ENCODE measurements at regions not wholly inside any gene's neighbourhood (a gene's known extent, or its start where the extent isn't known, plus 50 kb on each side); places are given as distances from the start of the nearest gene placed in this dataset.
A peak's percentile ranks its signal among the peaks of the same experiment; 100 is the strongest.

DNA sequence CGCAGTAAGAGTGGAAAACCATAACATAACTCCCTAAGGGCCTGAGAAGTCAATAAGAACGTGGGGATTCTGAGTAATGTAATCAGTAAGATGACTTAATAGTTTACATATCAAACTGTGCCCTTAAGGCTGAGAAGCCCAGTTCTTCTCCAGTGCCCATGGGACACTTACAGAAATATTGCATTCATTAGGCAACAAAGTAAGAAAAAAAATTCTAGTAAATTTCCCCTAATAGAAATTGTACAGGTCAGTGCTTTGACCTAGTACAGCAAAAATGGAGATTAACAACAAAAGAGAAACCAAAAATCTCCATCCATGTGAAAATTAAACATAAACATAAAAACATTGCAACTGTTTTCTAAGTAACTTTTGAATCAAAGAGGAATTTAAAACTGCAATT is 139.8 kb upstream of the HS6ST1 start:
- no peaks in the 10 kb centered on the region for H3K4me1 ChIP-seq
- H3K36me3 ChIP-seq: no peaks in the 10 kb centered on the region
- H3K27me3 ChIP-seq (ENCODE audit: low read depth): no peaks in the 10 kb centered on the region
- DNase-seq: no peak
- H3K27ac ChIP-seq (replicated peaks): no peak overlapping the region
- intact Hi-C loops (cut with micrococcal nuclease): no loop called here
- peaks cover 13% of the 10 kb centered on the region for H3K9me3 ChIP-seq (replicated peaks)
- H3K4me3 ChIP-seq: no peak overlapping the region
- TF ChIP-seq, protein P1, sequence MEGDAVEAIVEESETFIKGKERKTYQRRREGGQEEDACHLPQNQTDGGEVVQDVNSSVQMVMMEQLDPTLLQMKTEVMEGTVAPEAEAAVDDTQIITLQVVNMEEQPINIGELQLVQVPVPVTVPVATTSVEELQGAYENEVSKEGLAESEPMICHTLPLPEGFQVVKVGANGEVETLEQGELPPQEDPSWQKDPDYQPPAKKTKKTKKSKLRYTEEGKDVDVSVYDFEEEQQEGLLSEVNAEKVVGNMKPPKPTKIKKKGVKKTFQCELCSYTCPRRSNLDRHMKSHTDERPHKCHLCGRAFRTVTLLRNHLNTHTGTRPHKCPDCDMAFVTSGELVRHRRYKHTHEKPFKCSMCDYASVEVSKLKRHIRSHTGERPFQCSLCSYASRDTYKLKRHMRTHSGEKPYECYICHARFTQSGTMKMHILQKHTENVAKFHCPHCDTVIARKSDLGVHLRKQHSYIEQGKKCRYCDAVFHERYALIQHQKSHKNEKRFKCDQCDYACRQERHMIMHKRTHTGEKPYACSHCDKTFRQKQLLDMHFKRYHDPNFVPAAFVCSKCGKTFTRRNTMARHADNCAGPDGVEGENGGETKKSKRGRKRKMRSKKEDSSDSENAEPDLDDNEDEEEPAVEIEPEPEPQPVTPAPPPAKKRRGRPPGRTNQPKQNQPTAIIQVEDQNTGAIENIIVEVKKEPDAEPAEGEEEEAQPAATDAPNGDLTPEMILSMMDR (IDR thresholded peaks at IDR 0.05; ENCODE audit: borderline replicate concordance): no peak

DNA sequence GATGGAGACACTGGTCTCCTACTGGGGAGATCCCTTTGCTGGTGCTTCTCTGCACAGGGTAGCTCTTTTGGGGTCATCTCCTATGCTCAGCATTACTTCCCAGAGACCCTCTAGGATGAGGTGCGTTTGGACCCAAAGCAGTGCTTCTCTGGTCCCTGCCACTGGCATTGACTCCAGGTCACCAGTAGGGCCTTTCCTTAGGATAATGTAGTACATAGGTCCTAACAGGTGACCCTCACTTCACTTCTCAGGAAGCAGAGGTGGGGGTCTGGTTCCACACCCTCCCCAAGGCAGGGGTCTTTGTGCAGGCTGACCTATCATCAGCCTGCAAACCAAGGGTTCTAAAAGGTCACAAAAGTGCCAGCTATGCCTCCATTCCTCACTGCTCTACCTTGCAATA is 145.8 kb upstream of the HS6ST1 start:
- H3K27ac ChIP-seq (replicated peaks): no peak overlapping the region

DNA sequence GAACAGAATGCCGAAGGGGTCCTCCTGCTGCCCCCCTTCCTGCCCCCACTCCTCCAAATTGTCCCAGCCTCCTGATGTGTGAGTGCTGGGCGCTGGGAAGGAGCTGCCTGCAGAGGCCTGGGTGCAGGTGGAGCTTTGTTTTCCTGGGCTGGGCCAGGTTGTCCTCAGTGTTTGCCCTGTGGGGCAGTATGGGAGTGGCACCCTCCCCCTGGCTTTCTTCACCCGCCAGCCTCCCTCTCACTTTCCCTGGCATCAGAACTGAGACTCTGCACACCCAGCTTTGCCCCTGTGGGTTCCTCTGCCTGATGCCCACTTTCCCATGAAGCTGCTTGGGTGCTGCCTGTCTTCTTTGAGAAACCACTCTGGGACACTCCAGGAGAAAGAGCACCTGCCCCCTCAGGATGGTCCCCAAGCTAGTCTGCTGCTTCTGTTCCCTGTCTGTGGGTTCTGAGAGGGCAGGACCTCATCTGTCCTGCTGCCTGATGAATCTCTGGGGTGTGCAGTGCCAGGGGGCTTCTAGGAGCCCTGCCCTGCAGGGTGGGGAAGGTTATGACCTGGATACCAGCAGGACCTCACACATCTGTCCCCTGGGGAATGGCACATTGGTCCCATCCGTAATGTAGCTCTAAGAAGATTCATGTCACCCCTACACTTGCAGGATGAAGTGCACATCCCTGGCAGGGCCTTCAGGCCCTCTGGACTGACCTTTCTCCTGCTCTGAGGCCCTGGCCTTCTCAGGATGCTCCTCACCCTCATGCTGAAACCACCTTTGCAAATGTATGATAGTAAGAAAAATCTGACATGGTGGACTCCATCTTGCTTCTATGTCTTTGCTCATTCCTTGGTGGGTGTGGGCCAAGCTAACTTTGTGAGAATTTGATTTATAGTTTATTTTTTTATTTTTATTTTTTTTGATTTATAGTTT is 146.8 kb upstream of the HS6ST1 start:
- H3K9me3 ChIP-seq (replicated peaks): peaks cover 30% of the 10 kb centered on the region
- DNase-seq: no peak
- H3K4me3 ChIP-seq: no peak overlapping the region
- TF ChIP-seq, protein P1 (IDR thresholded peaks at IDR 0.05; ENCODE audit: borderline replicate concordance): no peak
- intact Hi-C loops (cut with micrococcal nuclease): no loop called here
- H3K27me3 ChIP-seq (ENCODE audit: low read depth): no peaks in the 10 kb centered on the region
- H3K27ac ChIP-seq (replicated peaks): peak overlapping the region; percentile 62
- peaks cover 32% of the 10 kb centered on the region for H3K4me1 ChIP-seq
- H3K36me3 ChIP-seq: no peaks in the 10 kb centered on the region

More for the DNA sequence above, 145.8 kb upstream of the HS6ST1 start:
- H3K4me1 ChIP-seq: peaks cover 32% of the 10 kb centered on the region
- no peaks in the 10 kb centered on the region for H3K36me3 ChIP-seq
- TF ChIP-seq, protein P1 (IDR thresholded peaks at IDR 0.05; ENCODE audit: borderline replicate concordance): no peak
- no peak overlapping the region for H3K4me3 ChIP-seq
- H3K27me3 ChIP-seq (ENCODE audit: low read depth): no peaks in the 10 kb centered on the region
- peaks cover 22% of the 10 kb centered on the region for H3K9me3 ChIP-seq (replicated peaks)
- DNase-seq: no peak
- intact Hi-C loops (cut with micrococcal nuclease): no loop called here

GRCh38 chr2:128466376-128466775 is 147.7 kb upstream of the HS6ST1 start:
- TF ChIP-seq, protein P1 (IDR thresholded peaks at IDR 0.05; ENCODE audit: borderline replicate concordance): peak; percentile 33
- Histone ChIP-seq H3K27ac (replicated peaks) (peak overlapping the region; percentile 89), H3K9me3 (replicated peaks) (peaks cover 24% of the 10 kb centered on the region), H3K36me3 (no peaks in the 10 kb centered on the region), H3K4me1 (peaks cover 32% of the 10 kb centered on the region), H3K27me3 (ENCODE audit: low read depth) (no peaks in the 10 kb centered on the region), H3K4me3 (no peak overlapping the region)
- peak; percentile 83 for DNase-seq
- intact Hi-C loops (cut with micrococcal nuclease): no loop called here

GRCh38 chr2:128466776-128467175 is 148.1 kb upstream of the HS6ST1 start:
- Histone ChIP-seq H3K27me3 (ENCODE audit: low read depth) (no peaks in the 10 kb centered on the region), H3K9me3 (replicated peaks) (peaks cover 22% of the 10 kb centered on the region), H3K4me1 (peaks cover 32% of the 10 kb centered on the region), H3K4me3 (peak overlapping the region; percentile 27), H3K36me3 (no peaks in the 10 kb centered on the region), H3K27ac (replicated peaks) (peak overlapping the region; percentile 89)
- TF ChIP-seq, protein P1 (IDR thresholded peaks at IDR 0.05; ENCODE audit: borderline replicate concordance): no peak
- intact Hi-C loops (cut with micrococcal nuclease): no loop called here
- no peak for DNase-seq

Data from left ventricle myocardium inferior (tissue), 1 donor.